ENCODE measurements at regions not wholly inside any gene's neighbourhood (a gene's known extent, or its start where the extent isn't known, plus 50 kb on each side); places are given as distances from the start of the nearest gene placed in this dataset.

DNA sequence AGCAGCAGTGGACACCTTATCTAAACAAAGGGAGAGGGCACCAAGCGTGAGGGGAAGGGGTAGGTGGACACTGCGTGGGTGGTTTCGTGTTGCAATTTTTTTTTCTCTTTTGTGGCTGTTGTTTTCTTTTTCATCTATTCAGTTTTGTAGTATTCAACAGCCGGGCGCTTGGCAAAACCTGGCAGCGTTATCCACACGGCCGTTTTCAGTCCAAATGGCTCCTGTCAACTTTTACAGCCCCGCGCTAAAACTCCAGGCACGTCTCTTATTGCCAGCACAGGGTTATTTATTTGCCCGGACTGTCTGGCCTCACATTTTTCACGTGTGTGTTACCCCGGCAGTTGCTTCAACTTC is 192.2 kb downstream of the BCOR start:
- TF ChIP-seq POLR2A (IDR thresholded peaks at IDR 0.05) (no peak), CTCF (IDR thresholded peaks at IDR 0.05) (no peak)

Measured in uterus (tissue), 2 donors.